ENCODE measurements at regions not wholly inside any gene's neighbourhood (a gene's known extent, or its start where the extent isn't known, plus 50 kb on each side); places are given as distances from the start of the nearest gene placed in this dataset.
"Not testable (repeated sequence)": the region's sequence is repeated elsewhere in the genome, so short reads cannot be mapped to it uniquely, and the experiment has no call there.

- no peak for DNase-seq (ENCODE audit: low read depth)
Measured at GRCh38 chr4:81723927-81724587, 252.3 kb upstream of the RASGEF1B start.

- DNase-seq (ENCODE audit: low read depth): no peak
Measured at GRCh38 chr4:81723019-81723884, 251.5 kb upstream of the RASGEF1B start.

GRCh38 chr4:81722290-81722851, 250.7 kb upstream of the RASGEF1B start:
- DNase-seq (ENCODE audit: low read depth): no peak

- DNase-seq (ENCODE audit: low read depth): no peak
Measured at GRCh38 chr4:81715757-81716156, 244.1 kb upstream of the RASGEF1B start.

GRCh38 chr4:81715357-81715756, 243.7 kb upstream of the RASGEF1B start:
- DNase-seq (ENCODE audit: low read depth): not testable (repeated sequence)

GRCh38 chr4:81714291-81714690, 242.6 kb upstream of the RASGEF1B start:
- DNase-seq (ENCODE audit: low read depth): no peak

- DNase-seq (ENCODE audit: low read depth): no peak
Measured at GRCh38 chr4:81712714-81713113, 241.0 kb upstream of the RASGEF1B start.

GRCh38 chr4:81704461-81704860, 232.8 kb upstream of the RASGEF1B start:
- DNase-seq (ENCODE audit: low read depth): no peak

- DNase-seq (ENCODE audit: low read depth): no peak
Measured at GRCh38 chr4:81700189-81700588, 228.5 kb upstream of the RASGEF1B start.

- DNase-seq (ENCODE audit: low read depth): no peak
Measured at GRCh38 chr4:81698538-81699296, 227.0 kb upstream of the RASGEF1B start.

GRCh38 chr4:81694176-81694913, 222.6 kb upstream of the RASGEF1B start:
- DNase-seq (ENCODE audit: low read depth): no peak

GRCh38 chr4:81690871-81691270, 219.2 kb upstream of the RASGEF1B start:
- no peak for DNase-seq (ENCODE audit: low read depth)

- DNase-seq (ENCODE audit: low read depth): no peak
Measured at GRCh38 chr4:81688085-81688484, 216.4 kb upstream of the RASGEF1B start.

- DNase-seq (ENCODE audit: low read depth): no peak
Measured at GRCh38 chr4:81687471-81687870, 215.8 kb upstream of the RASGEF1B start.

- no peak for DNase-seq (ENCODE audit: low read depth)
Measured at GRCh38 chr4:81685104-81685503, 213.4 kb upstream of the RASGEF1B start.

GRCh38 chr4:81684352-81684751, 212.6 kb upstream of the RASGEF1B start:
- DNase-seq (ENCODE audit: low read depth): no peak

- no peak for DNase-seq (ENCODE audit: low read depth)
Measured at GRCh38 chr4:81682492-81682891, 210.8 kb upstream of the RASGEF1B start.

GRCh38 chr4:81679315-81679714, 207.6 kb upstream of the RASGEF1B start:
- DNase-seq (ENCODE audit: low read depth): no peak

- DNase-seq (ENCODE audit: low read depth): no peak
Measured at GRCh38 chr4:81678801-81679200, 207.1 kb upstream of the RASGEF1B start.

GRCh38 chr4:81676537-81676936, 204.8 kb upstream of the RASGEF1B start:
- DNase-seq (ENCODE audit: low read depth): no peak

- no peak for DNase-seq (ENCODE audit: low read depth)
Measured at GRCh38 chr4:81675791-81676393, 204.2 kb upstream of the RASGEF1B start.

Data from LHCN-M2 (cell line).